ENCODE measurements at regions not wholly inside any gene's neighbourhood (a gene's known extent, or its start where the extent isn't known, plus 50 kb on each side); places are given as distances from the start of the nearest gene placed in this dataset.

- Histone ChIP-seq H3K4me1 (no peaks in the 10 kb centered on the region), H3K27me3 (replicated peaks in 1 of 7) (no peaks in the 10 kb centered on the region), H3K9me3 (peaks cover 0 to 6% (median 2%) of the 10 kb centered on the region in 8 donors), H3K27ac (no peak overlapping the region), H3K36me3 (no peaks in the 10 kb centered on the region), H3K4me3 (no peak overlapping the region)
- intact Hi-C loops (cut with DNase I; ENCODE audit: low total_unique reads) = no loop called here
- WGBS, 5 donors = 81 to 86% (median 84%) methylated on average over 15 of the region's 15 CpGs
- no peak for TF ChIP-seq POLR2AphosphoS5 (IDR thresholded peaks at IDR 0.05)
- TF ChIP-seq, protein P1, sequence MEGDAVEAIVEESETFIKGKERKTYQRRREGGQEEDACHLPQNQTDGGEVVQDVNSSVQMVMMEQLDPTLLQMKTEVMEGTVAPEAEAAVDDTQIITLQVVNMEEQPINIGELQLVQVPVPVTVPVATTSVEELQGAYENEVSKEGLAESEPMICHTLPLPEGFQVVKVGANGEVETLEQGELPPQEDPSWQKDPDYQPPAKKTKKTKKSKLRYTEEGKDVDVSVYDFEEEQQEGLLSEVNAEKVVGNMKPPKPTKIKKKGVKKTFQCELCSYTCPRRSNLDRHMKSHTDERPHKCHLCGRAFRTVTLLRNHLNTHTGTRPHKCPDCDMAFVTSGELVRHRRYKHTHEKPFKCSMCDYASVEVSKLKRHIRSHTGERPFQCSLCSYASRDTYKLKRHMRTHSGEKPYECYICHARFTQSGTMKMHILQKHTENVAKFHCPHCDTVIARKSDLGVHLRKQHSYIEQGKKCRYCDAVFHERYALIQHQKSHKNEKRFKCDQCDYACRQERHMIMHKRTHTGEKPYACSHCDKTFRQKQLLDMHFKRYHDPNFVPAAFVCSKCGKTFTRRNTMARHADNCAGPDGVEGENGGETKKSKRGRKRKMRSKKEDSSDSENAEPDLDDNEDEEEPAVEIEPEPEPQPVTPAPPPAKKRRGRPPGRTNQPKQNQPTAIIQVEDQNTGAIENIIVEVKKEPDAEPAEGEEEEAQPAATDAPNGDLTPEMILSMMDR (IDR thresholded peaks at IDR 0.05 in 8 of 11, conservative IDR thresholded peaks at IDR 0.05 in 3 of 11) = no peak
- TF ChIP-seq POLR2A (IDR thresholded peaks at IDR 0.05) = no peak
- no peak for DNase-seq
These were observed 229.8 kb downstream of the PIK3C3 start for GRCh38 chr18:42184685-42185477.

DNA sequence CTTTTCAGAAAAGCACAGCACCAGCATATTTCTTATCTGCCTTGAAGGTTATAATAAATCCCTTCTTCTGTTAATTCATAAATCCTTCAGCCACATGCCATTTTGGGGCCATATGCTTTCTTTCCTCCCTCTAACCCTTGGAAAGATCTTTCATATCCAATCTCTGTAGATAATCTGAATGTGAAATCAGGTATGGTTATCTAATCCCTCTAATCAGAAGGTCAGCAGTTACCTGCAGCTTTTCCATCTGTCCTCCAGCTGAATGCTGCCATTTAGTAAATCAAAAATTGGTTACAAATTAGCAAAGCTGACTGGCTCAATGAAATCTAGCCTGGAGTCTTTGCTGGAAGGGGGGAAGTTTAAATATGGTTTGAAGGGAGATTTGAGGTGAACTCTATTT lies 230.5 kb downstream of the PIK3C3 start:
- peaks cover 0 to 8% (median 2%) of the 10 kb centered on the region in 8 donors for H3K9me3 ChIP-seq
- no peaks in the 10 kb centered on the region for H3K4me1 ChIP-seq
- no peak overlapping the region for H3K4me3 ChIP-seq
- no peak for DNase-seq
- H3K27ac ChIP-seq = no peak overlapping the region
- intact Hi-C loops (cut with DNase I; ENCODE audit: low total_unique reads) = no loop called here
- TF ChIP-seq, protein P1 (IDR thresholded peaks at IDR 0.05 in 8 of 11, conservative IDR thresholded peaks at IDR 0.05 in 3 of 11) = no peak
- TF ChIP-seq POLR2A (IDR thresholded peaks at IDR 0.05) = no peak
- TF ChIP-seq POLR2AphosphoS5 (IDR thresholded peaks at IDR 0.05) = no peak
- no peaks in the 10 kb centered on the region for H3K27me3 ChIP-seq (replicated peaks in 1 of 7)
- no peaks in the 10 kb centered on the region for H3K36me3 ChIP-seq

DNA sequence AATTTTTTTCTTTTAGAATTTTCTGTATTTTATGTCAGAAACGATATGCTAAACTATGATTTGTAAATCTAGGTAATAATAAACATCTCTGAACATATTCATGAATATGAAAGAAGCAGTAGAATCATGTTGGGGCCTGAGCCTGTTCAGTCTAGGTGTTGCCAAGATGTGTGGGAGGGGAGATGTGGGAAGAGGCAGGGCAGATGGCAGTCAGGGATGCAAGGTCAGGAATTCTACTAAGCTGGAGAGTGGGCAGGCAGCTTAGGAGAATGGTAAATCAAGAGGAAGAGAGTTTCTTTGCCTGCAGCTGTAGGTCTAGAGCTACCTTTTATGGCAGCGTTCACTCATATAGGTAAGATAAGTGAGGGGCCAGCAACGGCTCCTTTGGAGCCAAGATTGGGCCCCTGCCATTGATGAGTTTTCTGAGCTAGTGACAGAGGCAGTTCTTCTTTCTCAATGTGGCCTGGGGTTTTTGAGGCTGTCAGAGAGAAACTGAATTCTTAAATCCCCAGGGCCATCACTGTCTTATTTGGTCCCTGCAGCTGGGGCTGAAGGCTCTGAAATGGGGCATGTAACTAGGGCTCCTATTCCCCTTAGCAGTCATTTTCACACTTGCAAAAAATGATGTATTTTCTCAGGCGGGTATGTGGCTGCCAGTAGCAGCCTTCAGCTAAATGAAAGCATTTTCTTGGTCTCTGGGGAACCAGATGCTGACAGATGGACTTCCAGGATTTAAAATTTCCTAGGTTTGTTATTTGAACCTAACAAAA lies 232.8 kb downstream of the PIK3C3 start:
- H3K4me1 ChIP-seq = no peaks in the 10 kb centered on the region
- H3K36me3 ChIP-seq = no peaks in the 10 kb centered on the region
- no peaks in the 10 kb centered on the region for H3K27me3 ChIP-seq (replicated peaks in 1 of 7)
- no peak for TF ChIP-seq POLR2A (IDR thresholded peaks at IDR 0.05)
- no peak overlapping the region for H3K27ac ChIP-seq
- intact Hi-C loops (cut with DNase I; ENCODE audit: low total_unique reads) = no loop called here
- H3K4me3 ChIP-seq = no peak overlapping the region
- peaks cover 0 to 8% (median 2%) of the 10 kb centered on the region in 8 donors for H3K9me3 ChIP-seq
- 63 to 84% (median 66%) methylated on average over 4 of the region's 4 CpGs for WGBS, 5 donors
- DNase-seq = no peak

GRCh38 chr18:42190643-42191042 lies 235.6 kb downstream of the PIK3C3 start:
- no peak for DNase-seq
- 66 to 93% (median 80%) methylated on average over 3 of the region's 3 CpGs for WGBS, 5 donors
- intact Hi-C loops (cut with DNase I; ENCODE audit: low total_unique reads) = no loop called here
- TF ChIP-seq POLR2AphosphoS5 (IDR thresholded peaks at IDR 0.05) (no peak), POLR2A (IDR thresholded peaks at IDR 0.05) (no peak)
- TF ChIP-seq, protein P1 (IDR thresholded peaks at IDR 0.05 in 8 of 11, conservative IDR thresholded peaks at IDR 0.05 in 3 of 11) = no peak
- H3K27me3 ChIP-seq (replicated peaks in 1 of 7) = no peaks in the 10 kb centered on the region
- no peak overlapping the region for H3K4me3 ChIP-seq
- peaks cover 0 to 8% (median 2%) of the 10 kb centered on the region in 8 donors for H3K9me3 ChIP-seq
- H3K36me3 ChIP-seq = no peaks in the 10 kb centered on the region
- no peaks in the 10 kb centered on the region for H3K4me1 ChIP-seq
- H3K27ac ChIP-seq = no peak overlapping the region

All from spleen (tissue), 11 donors.